GM20000 (cell line): ENCODE measurements at regions not wholly inside any gene's neighbourhood (a gene's known extent, or its start where the extent isn't known, plus 50 kb on each side); places are given as distances from the start of the nearest gene placed in this dataset.

ENCODE experiments used
- DNase-seq: peaks from one replicate; pipeline ENCODE4 v3.0.0; 2012; ENCODE audit warnings: low spot score
- CTCF ChIP-seq: IDR thresholded peaks from 2 replicates; pipeline ENCODE4 v1.5.1; 2012; ENCODE audit warnings: mild to moderate bottlenecking, control low read depth; ENCODE audit errors: extremely low read depth, missing control alignments

- DNase-seq, result peak; percentile 86
- peak; percentile 95 for TF ChIP-seq CTCF
Observed at GRCh38 chr11:69888483-69889181, 69.4 kb upstream of the FGF3 start.

GRCh38 chr11:69889400-69890318 is 70.4 kb upstream of the FGF3 start:
- DNase-seq, result no peak
- TF ChIP-seq CTCF, result no peak

GRCh38 chr11:69890476-69890875 is 71.3 kb upstream of the FGF3 start:
- DNase-seq, result no peak
- TF ChIP-seq CTCF, result no peak

- no peak for TF ChIP-seq CTCF
- no peak for DNase-seq
Observed at GRCh38 chr11:69891421-69892236, 72.4 kb upstream of the FGF3 start.

GRCh38 chr11:69892237-69892985 is 73.2 kb upstream of the FGF3 start:
- DNase-seq, result no peak
- no peak for TF ChIP-seq CTCF

GRCh38 chr11:69892986-69893555 is 73.9 kb upstream of the FGF3 start:
- DNase-seq, result no peak
- TF ChIP-seq CTCF, result no peak
